DND-41 (cell line): ENCODE measurements at regions not wholly inside any gene's neighbourhood (a gene's known extent, or its start where the extent isn't known, plus 50 kb on each side); places are given as distances from the start of the nearest gene placed in this dataset.

ENCODE experiments used
- CTCF ChIP-seq: IDR thresholded peaks from 2 replicates; pipeline ENCODE4 v1.5.1; 2012; ENCODE audit warnings: borderline replicate concordance, low read length, moderate library complexity, mild to moderate bottlenecking; ENCODE audit not compliant: poor library complexity, severe bottlenecking; ENCODE audit errors: extremely low read depth
- EZH2 ChIP-seq: IDR thresholded peaks from 3 replicates; pipeline ENCODE4 v1.6.1; 2012; ENCODE audit warnings: borderline replicate concordance, low read depth, mild to moderate bottlenecking, moderate library complexity, low read length, inconsistent platforms; ENCODE audit not compliant: severe bottlenecking

- TF ChIP-seq CTCF: no peak
- no peak for TF ChIP-seq EZH2
Measured at GRCh38 chr5:166331521-166331920, 1959.9 kb upstream of the WWC1 start.
